ENCODE measurements at regions not wholly inside any gene's neighbourhood (a gene's known extent, or its start where the extent isn't known, plus 50 kb on each side); places are given as distances from the start of the nearest gene placed in this dataset.

GRCh38 chr18:30405038-30405437, 637.5 kb downstream of the DSC3 start:
- TF ChIP-seq CTCF (IDR thresholded peaks at IDR 0.05): no peak
- no peak for TF ChIP-seq POLR2A (IDR thresholded peaks at IDR 0.05)

Data from heart left ventricle (tissue), 13 donors.